Stimulated activated naive CD8-positive, alpha-beta T cell treated with anti-CD3 and anti-CD28 coated beads, Interleukin-15, amount 100 ng/mL, for 72 hours (primary cell): ENCODE measurements at regions not wholly inside any gene's neighbourhood (a gene's known extent, or its start where the extent isn't known, plus 50 kb on each side); places are given as distances from the start of the nearest gene placed in this dataset.

Source experiments
- ATAC-seq: fragments of 150-1000 bp; cut with Tn5 transposase; 2 replicates; pipeline ENCODE4 v1.10.0; 2021; ENCODE audit warnings: mild to moderate bottlenecking, moderate library complexity
- DNase-seq, 2 donors: peaks; one replicate each; pipeline ENCODE4 v3.0.0; 2021 to 2022
- H3K27ac Mint-ChIP-seq, 2 donors: one replicate each; pipeline ENCODE4 v1.8.0; 2022; ENCODE audit warnings: mild to moderate bottlenecking in 2 of 2, mixed read lengths in 2 of 2, moderate library complexity in 2 of 2
- H3K27me3 Mint-ChIP-seq: one replicate; pipeline ENCODE4 v1.8.0; 2022; ENCODE audit warnings: mixed read lengths
- H3K4me1 Mint-ChIP-seq: one replicate; pipeline ENCODE4 v1.8.0; 2022; ENCODE audit warnings: mild to moderate bottlenecking, mixed read lengths
- H3K4me3 Mint-ChIP-seq, 2 donors: one replicate each; pipeline ENCODE4 v1.8.0; 2022; ENCODE audit warnings: mild to moderate bottlenecking in 2 of 2, mixed read lengths in 2 of 2, moderate library complexity in 1 of 2
- H3K9me3 Mint-ChIP-seq, 2 donors: one replicate each; pipeline ENCODE4 v1.8.0; 2022; ENCODE audit warnings: mixed read lengths in 2 of 2

GRCh38 chr12:105856048-105856405, 282.7 kb downstream of the NUAK1 start:
- H3K9me3 Mint-ChIP-seq = peaks cover 6 to 7% of the 10 kb centered on the region in 2 donors
- peaks cover 8% of the 10 kb centered on the region for H3K27me3 Mint-ChIP-seq
- H3K27ac Mint-ChIP-seq = no peak overlapping the region
- no peak overlapping the region for H3K4me3 Mint-ChIP-seq
- no peak for ATAC-seq
- no peaks in the 10 kb centered on the region for H3K4me1 Mint-ChIP-seq
- DNase-seq = no peak

GRCh38 chr12:105858981-105859710, 279.6 kb downstream of the NUAK1 start:
- H3K4me3 Mint-ChIP-seq = no peak overlapping the region
- H3K9me3 Mint-ChIP-seq = peaks cover 6 to 7% of the 10 kb centered on the region in 2 donors
- no peak overlapping the region for H3K27ac Mint-ChIP-seq
- ATAC-seq (no peak), DNase-seq (no peak)
- peaks cover 8% of the 10 kb centered on the region for H3K27me3 Mint-ChIP-seq
- H3K4me1 Mint-ChIP-seq = no peaks in the 10 kb centered on the region

DNA sequence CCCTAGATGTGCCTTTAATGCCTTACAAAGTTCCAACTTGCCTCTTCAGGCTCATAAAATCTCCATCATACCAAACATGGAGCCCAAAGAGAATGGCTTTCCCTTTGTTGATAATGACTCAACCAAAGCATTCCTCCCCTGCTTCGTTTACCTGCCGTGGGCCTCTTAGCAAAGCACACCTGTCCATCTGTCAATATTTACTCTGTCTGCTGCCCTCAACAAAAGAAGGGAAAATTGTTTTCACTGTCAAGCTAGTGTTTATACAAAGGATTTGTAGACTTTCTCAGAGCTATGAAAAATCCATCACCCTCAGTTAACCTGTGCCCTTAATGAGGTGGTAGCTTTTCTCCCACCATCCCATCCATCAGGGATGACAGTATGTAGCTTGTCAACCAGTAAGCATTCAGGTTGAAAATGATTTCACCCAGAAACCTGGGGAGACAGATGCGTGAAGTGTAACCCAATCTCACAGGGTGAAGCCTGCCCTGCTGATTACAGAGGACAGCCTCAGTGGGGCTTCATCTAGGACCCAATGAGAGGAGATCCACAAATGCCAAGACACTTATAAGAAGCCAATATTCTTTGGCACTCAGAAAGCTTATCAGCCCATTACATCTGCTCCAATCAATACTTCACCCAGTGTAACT, 278.1 kb downstream of the NUAK1 start:
- no peak for DNase-seq
- Mint-ChIP-seq H3K9me3 (peaks cover 6 to 7% of the 10 kb centered on the region in 2 donors), H3K27me3 (peaks cover 8% of the 10 kb centered on the region)

GRCh38 chr12:105861227-105861626, 277.5 kb downstream of the NUAK1 start:
- Mint-ChIP-seq H3K9me3 (peaks cover 6 to 7% of the 10 kb centered on the region in 2 donors), H3K27ac (no peak overlapping the region), H3K27me3 (peaks cover 8% of the 10 kb centered on the region), H3K4me1 (no peaks in the 10 kb centered on the region), H3K4me3 (no peak overlapping the region)
- DNase-seq = no peak
- ATAC-seq = no peak

More for the DNA sequence above, 278.1 kb downstream of the NUAK1 start:
- H3K27ac Mint-ChIP-seq = no peak overlapping the region
- no peaks in the 10 kb centered on the region for H3K4me1 Mint-ChIP-seq
- no peak for ATAC-seq
- no peak overlapping the region for H3K4me3 Mint-ChIP-seq

DNA sequence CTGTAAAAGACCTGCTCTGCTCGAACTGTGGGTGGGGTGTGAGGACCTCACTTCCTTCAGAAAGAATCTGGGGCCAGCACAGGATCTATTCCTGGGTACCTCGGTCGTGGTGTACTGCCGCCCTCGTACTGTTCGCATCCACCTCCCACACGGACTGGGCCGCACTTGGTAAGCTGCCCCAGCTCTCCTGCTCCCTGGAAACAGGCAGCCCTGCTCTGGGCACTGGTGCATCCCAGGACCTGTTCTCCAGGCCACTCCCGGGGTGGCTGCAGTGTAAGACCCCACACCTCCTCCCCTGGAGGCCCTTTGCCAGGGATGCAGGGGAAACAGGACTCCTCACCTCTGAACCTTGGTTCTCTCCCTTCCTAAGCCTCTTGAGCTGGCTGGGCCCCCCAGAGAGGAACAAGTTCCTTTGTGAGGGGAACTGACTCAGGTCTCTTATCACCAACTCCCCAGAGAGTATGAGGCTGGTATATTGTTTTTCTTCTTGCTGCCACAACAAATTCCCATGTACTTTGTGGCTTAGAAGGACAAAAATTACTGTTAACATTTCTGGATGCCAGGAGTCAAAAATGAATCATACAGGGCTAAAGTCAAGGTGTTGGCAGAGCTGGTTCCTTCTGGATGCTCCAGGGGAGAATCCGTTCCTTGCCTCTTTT, 276.5 kb downstream of the NUAK1 start:
- Mint-ChIP-seq H3K9me3 (no peaks in the 10 kb centered on the region), H3K27me3 (peaks cover under 1% of the 10 kb centered on the region), H3K27ac (peak overlapping the region in 1 of 2 donors; percentile 5), H3K4me1 (no peaks in the 10 kb centered on the region), H3K4me3 (no peak overlapping the region)
- no peak for DNase-seq
- ATAC-seq = no peak

DNA sequence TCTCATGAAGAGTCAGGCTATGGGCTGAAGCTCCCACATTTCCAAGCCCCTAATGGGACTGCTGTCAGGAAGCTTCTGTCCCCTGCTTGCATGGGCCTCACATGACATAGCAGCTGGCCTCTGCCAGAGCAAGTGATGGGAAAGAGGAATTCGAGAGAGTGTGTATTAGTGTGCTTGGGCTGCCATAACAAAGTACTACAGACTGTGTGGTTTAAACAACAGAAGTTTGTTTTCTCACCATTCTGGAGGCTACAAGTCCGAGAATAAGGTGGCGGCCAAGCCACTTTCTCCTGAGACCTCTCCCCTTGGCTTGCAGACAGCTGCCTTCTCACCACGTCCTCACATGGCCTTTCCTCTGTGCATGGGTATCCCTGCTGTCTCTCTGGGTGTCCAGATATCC, 274.4 kb downstream of the NUAK1 start:
- DNase-seq (no peak), ATAC-seq (no peak)
- Mint-ChIP-seq H3K27me3 (no peaks in the 10 kb centered on the region), H3K4me1 (no peaks in the 10 kb centered on the region), H3K9me3 (no peaks in the 10 kb centered on the region), H3K27ac (no peak overlapping the region), H3K4me3 (no peak overlapping the region)

DNA sequence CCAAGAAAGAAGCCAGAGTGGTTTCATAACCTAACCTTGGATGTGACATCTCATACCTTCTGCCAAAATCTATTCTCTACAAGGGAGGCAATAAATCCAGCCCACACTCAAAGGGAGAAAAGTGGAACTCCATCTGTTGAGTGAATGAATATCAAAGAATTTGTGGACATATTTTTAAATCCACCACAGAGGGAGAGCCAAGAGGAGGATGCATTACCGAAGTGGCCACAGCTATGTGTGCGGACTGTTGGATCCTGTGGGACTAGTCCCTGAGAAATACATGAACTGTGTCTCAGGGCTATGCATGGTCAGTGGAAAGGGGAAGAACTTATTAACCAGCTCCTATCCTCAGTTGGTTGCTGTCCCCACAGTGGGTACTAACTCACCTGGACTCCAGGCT, 273.9 kb downstream of the NUAK1 start:
- Mint-ChIP-seq H3K9me3 (no peaks in the 10 kb centered on the region), H3K4me1 (no peaks in the 10 kb centered on the region), H3K4me3 (no peak overlapping the region), H3K27me3 (no peaks in the 10 kb centered on the region), H3K27ac (no peak overlapping the region)
- no peak for ATAC-seq
- no peak for DNase-seq

GRCh38 chr12:105865886-105866285, 272.9 kb downstream of the NUAK1 start:
- DNase-seq = no peak
- Mint-ChIP-seq H3K4me1 (no peaks in the 10 kb centered on the region), H3K9me3 (no peaks in the 10 kb centered on the region)

GRCh38 chr12:105874121-105874520, 264.6 kb downstream of the NUAK1 start:
- H3K27me3 Mint-ChIP-seq = no peaks in the 10 kb centered on the region
- ATAC-seq (no peak), DNase-seq (no peak)
- no peaks in the 10 kb centered on the region for H3K9me3 Mint-ChIP-seq
- H3K4me3 Mint-ChIP-seq = no peak overlapping the region
- no peak overlapping the region for H3K27ac Mint-ChIP-seq
- no peaks in the 10 kb centered on the region for H3K4me1 Mint-ChIP-seq

More at GRCh38 chr12:105865886-105866285, 272.9 kb downstream of the NUAK1 start:
- ATAC-seq = no peak
- no peaks in the 10 kb centered on the region for H3K27me3 Mint-ChIP-seq
- H3K4me3 Mint-ChIP-seq = no peak overlapping the region
- H3K27ac Mint-ChIP-seq = no peak overlapping the region

- no peaks in the 10 kb centered on the region for H3K27me3 Mint-ChIP-seq
- no peak overlapping the region for H3K4me3 Mint-ChIP-seq
- no peak overlapping the region for H3K27ac Mint-ChIP-seq
- no peaks in the 10 kb centered on the region for H3K4me1 Mint-ChIP-seq
- no peak for DNase-seq
- no peak for ATAC-seq
- no peaks in the 10 kb centered on the region for H3K9me3 Mint-ChIP-seq
Measured at GRCh38 chr12:105876396-105876927, 262.3 kb downstream of the NUAK1 start.

GRCh38 chr12:105878964-105879363, 259.8 kb downstream of the NUAK1 start:
- no peaks in the 10 kb centered on the region for H3K27me3 Mint-ChIP-seq
- ATAC-seq = no peak
- no peaks in the 10 kb centered on the region for H3K4me1 Mint-ChIP-seq
- H3K4me3 Mint-ChIP-seq = no peak overlapping the region
- H3K9me3 Mint-ChIP-seq = no peaks in the 10 kb centered on the region
- H3K27ac Mint-ChIP-seq = no peak overlapping the region
- no peak for DNase-seq

- DNase-seq (no peak), ATAC-seq (no peak)
- Mint-ChIP-seq H3K27ac (no peak overlapping the region), H3K4me1 (no peaks in the 10 kb centered on the region), H3K9me3 (no peaks in the 10 kb centered on the region), H3K4me3 (no peak overlapping the region), H3K27me3 (no peaks in the 10 kb centered on the region)
Measured at GRCh38 chr12:105880824-105881388, 257.8 kb downstream of the NUAK1 start.

GRCh38 chr12:105882404-105882803, 256.4 kb downstream of the NUAK1 start:
- Mint-ChIP-seq H3K27me3 (peaks cover 7% of the 10 kb centered on the region), H3K9me3 (no peaks in the 10 kb centered on the region), H3K4me3 (no peak overlapping the region), H3K4me1 (no peaks in the 10 kb centered on the region), H3K27ac (no peak overlapping the region)
- DNase-seq (no peak), ATAC-seq (no peak)

DNA sequence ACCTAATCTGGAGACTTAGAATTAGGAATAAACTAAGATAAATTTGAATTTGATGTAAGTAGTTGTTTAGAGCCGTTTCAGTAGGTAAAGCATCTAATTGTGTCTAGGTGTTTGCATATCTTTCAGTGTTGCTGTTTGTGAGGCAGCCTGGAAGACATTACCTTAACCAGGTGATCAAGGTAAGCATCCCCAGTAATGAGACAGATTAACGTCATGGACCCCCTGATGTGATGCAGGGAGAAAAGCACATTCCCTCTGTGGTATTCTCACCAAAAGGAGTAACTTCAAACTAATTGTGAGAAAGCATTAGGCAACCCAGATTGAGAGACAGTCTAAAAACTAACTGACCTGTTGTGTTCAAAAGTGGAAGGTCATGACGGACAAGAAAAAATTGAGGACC, 251.6 kb downstream of the NUAK1 start:
- peaks cover 8% of the 10 kb centered on the region for H3K27me3 Mint-ChIP-seq
- DNase-seq (no peak), ATAC-seq (no peak)
- no peaks in the 10 kb centered on the region for H3K9me3 Mint-ChIP-seq
- no peaks in the 10 kb centered on the region for H3K4me1 Mint-ChIP-seq
- H3K4me3 Mint-ChIP-seq = no peak overlapping the region
- H3K27ac Mint-ChIP-seq = no peak overlapping the region

DNA sequence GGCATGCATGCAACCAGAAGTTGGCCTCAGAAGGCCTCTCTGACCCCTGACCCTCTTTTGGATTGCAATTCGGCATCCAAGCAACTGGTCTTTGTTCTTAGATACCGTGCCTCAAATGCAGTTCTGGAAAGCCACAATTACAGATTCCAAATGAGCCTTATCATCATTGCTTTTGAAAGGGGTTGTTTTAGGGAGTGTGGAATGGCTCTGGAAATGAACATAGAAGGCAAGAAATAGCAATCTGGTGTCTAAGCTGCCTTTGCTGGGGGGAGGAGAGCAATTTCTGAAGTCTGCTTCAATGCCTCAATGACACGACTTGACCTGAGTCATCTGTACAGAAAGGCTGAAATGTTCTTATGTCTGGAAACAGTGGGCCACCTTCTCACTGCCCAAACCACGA, 250.1 kb downstream of the NUAK1 start:
- H3K9me3 Mint-ChIP-seq = no peaks in the 10 kb centered on the region
- H3K4me3 Mint-ChIP-seq = no peak overlapping the region
- no peak for DNase-seq
- H3K4me1 Mint-ChIP-seq = no peaks in the 10 kb centered on the region
- ATAC-seq = no peak
- peaks cover 8% of the 10 kb centered on the region for H3K27me3 Mint-ChIP-seq
- no peak overlapping the region for H3K27ac Mint-ChIP-seq
